ENCODE measurements at regions not wholly inside any gene's neighbourhood (a gene's known extent, or its start where the extent isn't known, plus 50 kb on each side); places are given as distances from the start of the nearest gene placed in this dataset.

GRCh38 chr22:48874956-48875355 is 952.7 kb downstream of the BRD1 start:
- no peak for DNase-seq

DNA sequence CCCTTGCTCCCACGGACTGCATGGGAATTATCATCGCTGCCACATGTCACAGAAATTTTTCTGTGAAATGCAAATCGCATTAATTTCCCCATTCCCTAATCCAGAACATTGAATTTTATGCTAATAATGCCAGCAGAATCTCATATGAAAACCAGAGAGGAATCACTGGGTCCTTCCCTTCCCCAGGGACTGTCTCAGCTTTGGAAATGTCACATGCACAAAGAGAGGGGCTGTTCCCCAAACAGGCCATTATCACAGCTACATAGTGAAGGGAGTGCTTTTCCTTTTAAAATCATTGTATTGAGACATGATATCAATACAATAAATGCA is 954.5 kb downstream of the BRD1 start:
- no peak for DNase-seq

DNA sequence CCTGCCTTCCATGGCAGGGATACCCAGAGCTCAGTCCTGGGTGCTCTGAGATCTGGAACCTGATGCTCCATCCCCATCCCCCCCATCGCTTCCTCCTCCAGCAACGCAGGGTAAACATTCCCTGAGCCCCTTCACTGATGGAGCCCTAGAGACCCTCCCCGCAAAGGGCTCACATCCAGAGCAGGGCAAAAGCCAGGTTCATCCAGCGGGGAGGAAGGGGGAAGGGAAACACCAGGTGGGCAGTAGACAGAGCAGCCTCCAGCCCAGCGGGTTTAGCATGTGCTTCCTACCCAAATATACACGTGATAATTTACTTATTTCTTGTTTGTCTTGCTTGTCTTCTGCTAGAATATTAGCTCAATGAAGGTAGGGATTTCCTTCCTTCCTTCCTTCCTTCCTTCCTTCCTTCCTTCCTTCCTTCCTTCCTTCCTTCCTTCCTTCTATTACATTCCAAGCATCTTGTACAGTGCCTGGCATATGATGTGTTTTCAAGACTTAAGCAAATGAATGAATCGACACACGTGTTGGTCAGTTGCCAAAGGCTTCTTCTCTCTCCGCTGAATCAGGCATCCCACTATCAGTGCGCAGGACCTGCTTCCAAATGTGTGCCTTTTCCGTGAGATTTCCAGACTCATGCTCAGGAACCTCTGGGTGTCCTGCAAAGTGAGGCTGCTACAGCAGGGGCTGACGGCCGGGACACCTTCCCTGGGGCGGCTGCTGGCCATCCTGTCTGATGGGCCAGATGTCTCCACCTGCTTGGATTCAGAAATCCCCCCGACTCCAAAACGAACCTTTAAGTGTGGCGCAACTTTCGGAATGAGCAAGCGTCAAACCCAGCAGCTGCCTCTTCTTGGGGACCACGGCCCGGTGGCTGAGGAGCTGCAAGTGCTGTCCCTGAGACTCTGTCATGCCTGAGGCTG is 955.1 kb downstream of the BRD1 start:
- DNase-seq, result no peak

DNA sequence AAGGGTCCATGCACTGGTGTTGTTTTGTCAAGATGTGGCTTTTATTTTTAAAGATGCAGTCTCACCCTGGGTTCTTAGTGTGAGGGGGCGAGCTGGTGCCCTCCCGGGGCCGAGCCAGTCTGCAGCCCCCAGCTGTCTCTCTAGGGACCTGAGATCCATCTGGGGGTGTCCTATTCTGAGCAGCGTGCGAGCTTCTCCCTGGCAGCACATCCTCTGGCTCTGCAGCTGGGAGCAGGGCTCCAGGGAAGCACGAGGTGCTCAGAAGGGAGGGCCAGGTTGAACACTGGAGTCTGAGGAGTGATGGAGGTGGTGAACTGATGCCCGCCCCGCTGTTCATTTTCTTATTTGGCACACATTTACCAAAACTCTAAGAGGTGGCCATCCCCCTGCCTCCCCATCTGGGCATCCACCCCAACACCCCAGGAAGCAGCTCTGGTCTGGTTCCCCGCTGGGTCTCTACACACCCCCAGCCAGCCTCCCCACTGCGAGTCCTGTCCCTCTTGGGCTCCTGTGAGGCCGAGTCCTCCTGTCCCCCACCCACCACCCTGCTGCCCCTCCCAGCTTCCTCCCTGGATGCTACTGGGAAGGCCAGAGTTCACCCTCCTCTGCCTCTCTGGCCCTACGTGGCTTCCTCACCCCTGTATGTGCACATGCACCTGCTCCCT is 956.4 kb downstream of the BRD1 start:
- DNase-seq, result no peak

- no peak for DNase-seq
These were observed 957.2 kb downstream of the BRD1 start for GRCh38 chr22:48870436-48870835.

- no peak for DNase-seq
These were observed 957.9 kb downstream of the BRD1 start for GRCh38 chr22:48869788-48870187.

GRCh38 chr22:48869161-48869560 is 958.5 kb downstream of the BRD1 start:
- DNase-seq, result no peak

- DNase-seq, result no peak
These were observed 959.1 kb downstream of the BRD1 start for GRCh38 chr22:48868554-48868953.

DNA sequence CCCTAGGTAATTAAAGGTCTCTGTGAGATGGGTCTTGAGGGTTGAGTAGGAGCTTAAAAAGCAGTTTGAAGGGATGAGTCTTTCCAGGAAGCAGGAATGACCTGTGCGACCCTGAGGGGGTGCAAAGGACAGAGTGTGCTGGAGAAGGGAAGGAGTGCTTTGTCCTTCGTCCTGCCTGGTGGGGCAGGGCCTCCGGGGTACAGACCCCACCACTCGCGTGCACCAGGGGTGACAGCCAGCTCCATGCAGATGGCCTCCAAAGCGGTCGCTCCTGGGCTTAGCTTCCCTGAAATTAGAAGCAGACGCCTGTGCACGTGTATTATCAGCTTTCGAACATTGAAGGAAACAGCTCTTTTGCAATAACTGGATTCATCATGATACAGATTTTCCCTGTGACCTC is 959.8 kb downstream of the BRD1 start:
- DNase-seq, result no peak

DNA sequence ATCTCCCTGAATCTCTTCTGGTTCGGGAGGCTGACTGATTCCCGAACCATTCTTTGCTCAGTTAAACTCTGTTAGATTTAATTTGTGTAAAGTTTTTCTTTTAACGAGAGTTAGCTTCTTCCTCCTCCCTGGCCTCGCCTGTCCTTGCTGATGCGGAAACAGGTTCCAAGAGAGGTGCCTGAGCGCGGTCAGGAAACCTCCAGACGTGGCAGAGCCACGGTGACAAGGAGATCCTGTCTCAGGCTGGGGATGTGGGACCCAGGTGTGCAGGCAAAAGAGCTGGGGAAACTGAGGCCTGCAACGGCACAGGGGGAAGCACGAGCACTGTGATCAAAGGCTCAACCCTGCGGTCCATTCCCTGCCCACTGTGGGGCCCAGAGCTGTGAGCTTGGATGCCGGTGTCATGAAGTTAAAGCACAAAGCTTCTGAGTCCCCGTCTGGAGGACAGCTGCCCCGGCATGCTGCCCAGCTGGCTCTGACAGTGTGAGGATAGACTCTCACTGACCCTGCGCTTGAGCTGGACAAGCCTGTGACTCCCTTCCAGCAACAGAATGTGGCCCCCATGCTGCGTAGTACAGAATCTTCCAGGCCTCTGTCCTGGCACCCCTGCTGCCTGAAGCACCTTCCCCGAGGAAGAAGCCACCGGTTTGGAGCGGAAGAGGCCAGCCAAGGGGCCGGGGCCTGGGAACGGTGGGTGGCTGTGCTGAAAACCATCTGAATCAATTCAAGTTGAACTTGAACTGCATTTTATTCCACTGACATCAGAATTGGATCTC is 960.6 kb downstream of the BRD1 start:
- DNase-seq, result no peak

DNA sequence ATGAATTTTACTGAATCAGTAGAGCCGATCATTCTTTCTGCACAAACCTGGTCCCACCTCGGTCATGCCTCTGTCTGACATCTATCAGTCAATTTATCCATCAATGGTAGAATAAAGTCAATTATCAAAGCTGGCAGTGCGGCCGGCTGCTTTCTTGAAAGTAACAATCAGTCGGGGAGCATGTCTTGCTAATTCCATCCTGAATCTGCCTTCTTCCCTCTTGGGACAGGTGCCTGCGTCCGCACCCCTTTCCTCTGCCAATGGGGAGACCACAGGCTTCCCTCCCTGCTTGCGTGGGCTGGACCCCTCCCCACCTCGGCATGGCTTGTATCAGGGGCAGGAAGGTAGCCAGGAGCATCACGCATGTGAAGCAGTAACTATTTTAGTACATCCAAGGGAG is 962.9 kb downstream of the BRD1 start:
- no peak for DNase-seq

- no peak for DNase-seq
These were observed 963.6 kb downstream of the BRD1 start for GRCh38 chr22:48863965-48864528.

DNA sequence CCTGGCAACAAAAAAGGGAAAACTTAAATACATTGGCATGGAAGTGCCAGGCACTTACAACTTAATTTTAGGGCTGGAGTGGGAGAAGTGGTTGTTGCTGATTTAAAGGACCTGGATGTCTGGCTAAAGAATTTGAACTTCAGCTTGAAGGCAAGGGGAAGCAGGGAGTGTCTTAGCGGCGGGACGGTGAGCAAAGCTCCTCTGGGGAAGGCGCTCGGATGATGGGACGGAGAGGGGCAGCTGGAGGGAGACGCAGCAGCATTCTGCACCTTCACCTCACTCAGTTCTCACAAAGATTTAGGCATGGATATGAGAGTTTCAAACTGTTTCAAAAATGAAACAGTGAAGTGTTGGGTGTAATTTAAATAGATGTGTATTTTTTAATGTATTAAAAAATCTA is 967.1 kb downstream of the BRD1 start:
- DNase-seq, result no peak

DNA sequence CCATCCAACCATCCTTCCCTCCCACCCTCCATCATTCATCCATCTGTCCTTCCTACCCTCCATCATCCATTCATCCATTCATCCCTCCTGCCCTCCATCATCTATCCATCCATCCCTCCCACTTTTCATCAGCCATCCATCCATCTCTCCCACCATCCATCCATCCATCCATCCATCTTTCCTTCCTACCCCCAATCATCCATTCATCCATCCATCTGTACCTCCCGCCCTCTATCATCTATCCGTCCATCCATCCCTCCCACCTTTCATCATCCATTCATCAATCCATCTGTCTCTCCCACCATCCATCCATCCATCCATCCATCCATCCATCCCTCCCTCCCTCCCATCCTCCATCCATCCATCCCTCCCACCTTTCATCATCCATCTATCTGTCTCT is 968.8 kb downstream of the BRD1 start:
- DNase-seq, result no peak

GRCh38 chr22:48858121-48858520 is 969.6 kb downstream of the BRD1 start:
- no peak for DNase-seq

- no peak for DNase-seq
These were observed 970.4 kb downstream of the BRD1 start for GRCh38 chr22:48857202-48857805.

- DNase-seq, result no peak
These were observed 971.4 kb downstream of the BRD1 start for GRCh38 chr22:48856308-48856615.

GRCh38 chr22:48855593-48856307 is 971.9 kb downstream of the BRD1 start:
- no peak for DNase-seq

DNA sequence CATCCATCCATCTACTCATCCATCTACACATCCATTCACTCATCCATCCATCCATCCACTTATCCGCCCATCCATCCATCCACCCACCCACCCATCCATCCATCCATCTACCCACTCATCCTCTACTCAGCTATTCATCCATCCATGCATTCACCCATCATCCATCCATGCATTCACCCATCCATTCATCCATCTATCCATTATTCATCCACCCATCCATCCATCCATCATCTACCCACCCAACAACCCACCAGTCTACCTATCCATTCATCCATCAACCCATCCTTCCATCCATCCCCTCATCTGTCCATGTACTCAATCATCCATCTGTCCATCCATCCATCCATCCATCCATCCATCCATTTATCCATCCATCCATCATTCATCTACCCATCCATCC is 972.7 kb downstream of the BRD1 start:
- no peak for DNase-seq

- DNase-seq, result no peak
These were observed 973.9 kb downstream of the BRD1 start for GRCh38 chr22:48853627-48854240.

GRCh38 chr22:48851933-48852549 is 975.6 kb downstream of the BRD1 start:
- DNase-seq, result no peak
